K562 (cell line): ENCODE measurements at regions not wholly inside any gene's neighbourhood (a gene's known extent, or its start where the extent isn't known, plus 50 kb on each side); places are given as distances from the start of the nearest gene placed in this dataset.

Experiments used
- ATAC-seq: fragments of 200-7000 bp; cut with Tn5 transposase; 3 replicates; pipeline ENCODE4 v1.9.1; 2020; ENCODE audit warnings: moderate library complexity
- BruUV-seq: library from RNA; stranded (reverse); fragments of 400-500 nt; replicated peaks from 2 replicates; lab custom pipeline; 2021; lab: Mats Ljungman, UMichigan
- CTCF ChIA-PET: fragments of 300-600 bp; formaldehyde crosslinking; extraction: SDS; loops from one replicate; lab custom pipeline; 2021; ENCODE audit warnings: low intra/inter-chr PET ratio; lab: Yijun Ruan, JAX
- POLR2A ChIA-PET: fragments of 300-600, 350-650 bp; sonication (Branson Sonifier 250); formaldehyde crosslinking; extraction: SDS; loops from one replicate; lab custom pipeline; 2021; ENCODE audit warnings: antibody characterized with exemption, inconsistent platforms; lab: Yijun Ruan, JAX
- DNase-seq, 4 experiments: peaks; one replicate each; pipeline versions ENCODE4 v3.0.0 to v3.0.0-alpha.2; 2011 to 2018; ENCODE audit warnings: low spot score in 3 of 4, mixed read lengths in 3 of 4; ENCODE audit errors: extremely low read depth in 1 of 4
- FAIRE-seq: peaks from 2 replicates; lab custom pipeline; 2011; peaks lifted over from hg19 to GRCh38; lab: Jason Lieb, UNC
- H2AFZ ChIP-seq: 2 replicates; pipeline ENCODE4 v1.6.0; 2011; ENCODE audit warnings: low read depth, low read length, control low read depth, inconsistent platforms
- H3K27ac ChIP-seq: fragments of 200-600 bp; 3 replicates; pipeline ENCODE4 v1.8.0; 2011; ENCODE audit warnings: low read depth, mild to moderate bottlenecking, control low read depth, inconsistent platforms, low read length, moderate library complexity, mixed read lengths; ENCODE audit errors: extremely low read depth
- H3K27me3 ChIP-seq, 2 experiments: fragments of 300-600 bp in 1 of 2; 2 replicates in 1 of 2; 3 replicates in 1 of 2; pipeline versions ENCODE4 v1.6.0 to v1.8.0; 2011; ENCODE audit warnings: inconsistent platforms in 2 of 2, low read length in 2 of 2, mild to moderate bottlenecking in 1 of 2, mixed read lengths in 1 of 2, moderate library complexity in 1 of 2; ENCODE audit not compliant: control insufficient read depth in 2 of 2, insufficient read depth in 2 of 2
- H3K36me3 ChIP-seq: fragments of 300-600 bp; 3 replicates; pipeline ENCODE4 v1.8.0; 2011; ENCODE audit warnings: mild to moderate bottlenecking, low read length, inconsistent platforms; ENCODE audit not compliant: control insufficient read depth, insufficient read depth
- H3K4me1 ChIP-seq, 2 experiments: fragments of 200-600 bp in 1 of 2; replicated peaks in 1 of 2; 2 replicates in 1 of 2; 3 replicates in 1 of 2; pipeline versions ENCODE4 v1.5.1 to v1.8.0; 2011; ENCODE audit warnings: inconsistent platforms in 2 of 2, low read length in 2 of 2, mild to moderate bottlenecking in 1 of 2, mixed read lengths in 1 of 2, moderate library complexity in 1 of 2; ENCODE audit not compliant: control insufficient read depth in 2 of 2, insufficient read depth in 2 of 2
- H3K4me2 ChIP-seq: 2 replicates; pipeline ENCODE4 v1.6.1; 2011; ENCODE audit warnings: low read length, control low read depth, inconsistent platforms, mixed read lengths; ENCODE audit not compliant: insufficient read depth
- H3K4me3 ChIP-seq: fragments of 200-600 bp; sonication (generic), shearing (Covaris generic); 2 replicates; pipeline ENCODE4 v1.5.1; 2016; ENCODE audit warnings: control low read depth, inconsistent platforms
- H3K79me2 ChIP-seq: fragments of 200-600 bp; 3 replicates; pipeline ENCODE4 v1.8.0; 2011; ENCODE audit warnings: low read length, inconsistent platforms; ENCODE audit not compliant: control insufficient read depth, insufficient read depth
- H3K9ac ChIP-seq, 2 experiments: 2 replicates each; pipeline versions ENCODE4 v1.6.0 to v1.6.1; 2011; ENCODE audit warnings: low read depth in 2 of 2, low read length in 2 of 2, control low read depth in 1 of 2, inconsistent platforms in 1 of 2, mild to moderate bottlenecking in 1 of 2, mixed read lengths in 1 of 2; ENCODE audit not compliant: insufficient read depth in 1 of 2
- H3K9me1 ChIP-seq: one replicate; pipeline ENCODE4 v1.6.0; 2011; ENCODE audit warnings: inconsistent platforms, mild to moderate bottlenecking, low read length, moderate library complexity; ENCODE audit not compliant: control insufficient read depth, insufficient read depth
- H3K9me3 ChIP-seq: replicated peaks from 2 replicates; pipeline ENCODE4 v1.5.1; 2011; ENCODE audit warnings: low read depth, low read length, inconsistent platforms; ENCODE audit not compliant: control insufficient read depth, insufficient read depth
- H4K20me1 ChIP-seq: replicated peaks from 2 replicates; pipeline ENCODE4 v1.6.1; 2011; ENCODE audit warnings: low read length, inconsistent platforms, mixed read lengths; ENCODE audit not compliant: control insufficient read depth, insufficient read depth
- BRD9 ChIP-seq: fragments of 450-650 bp; IDR thresholded peaks from 2 replicates; pipeline ENCODE4 v1.6.1; 2018; ENCODE audit warnings: low read depth; ENCODE audit not compliant: partially characterized antibody
- KDM4B ChIP-seq, 2 experiments: fragments of 450-650 bp in 1 of 2; sonication (generic) in 1 of 2; IDR thresholded peaks; 2 replicates each; pipeline ENCODE4 v1.6.1; 2016 to 2017; ENCODE audit warnings: borderline replicate concordance in 2 of 2, antibody characterized with exemption in 1 of 2, low read depth in 1 of 2, mild to moderate bottlenecking in 1 of 2
- KLF6 ChIP-seq: fragments of 250-450 bp; sonication (Bioruptor Pico); IDR thresholded peaks from 2 replicates; pipeline ENCODE4 v1.4.0; 2020; ENCODE audit warnings: mild to moderate bottlenecking, moderate library complexity, borderline replicate concordance
- POLR2AphosphoS5 ChIP-seq: IDR thresholded peaks from 2 replicates; pipeline ENCODE4 v1.6.1; 2011; ENCODE audit warnings: mild to moderate bottlenecking, low read depth, low read length, moderate library complexity; ENCODE audit not compliant: control insufficient read depth, insufficient read depth
- POLR2H ChIP-seq: IDR thresholded peaks from 2 replicates; pipeline ENCODE4 v1.6.1; 2016; ENCODE audit warnings: missing genetic modification characterization, low read depth, mild to moderate bottlenecking, control low read depth, missing compliant biosample characterization, moderate library complexity
- PTRF ChIP-seq: fragments of 450-650 bp; IDR thresholded peaks from 2 replicates; pipeline ENCODE4 v1.6.1; 2016; ENCODE audit warnings: mild to moderate bottlenecking, missing genetic modification characterization, missing compliant biosample characterization
- STAG1 ChIP-seq: sonication (generic); formaldehyde crosslinking; IDR thresholded peaks from 2 replicates; pipeline ENCODE4 v1.5.0; 2020; ENCODE audit warnings: missing genetic modification reagents, borderline replicate concordance
- ZNF174 ChIP-seq: fragments of 250-450 bp; sonication (Bioruptor Pico); IDR thresholded peaks from 2 replicates; pipeline ENCODE4 v1.4.0; 2020; ENCODE audit warnings: mild to moderate bottlenecking
- ZZZ3 ChIP-seq: fragments of 450-650 bp; IDR thresholded peaks from 2 replicates; pipeline ENCODE4 v1.6.1; 2016; ENCODE audit warnings: antibody characterized with exemption, mild to moderate bottlenecking, moderate library complexity
- WGBS: fragments of 100-300 bp; shearing (Covaris generic); methylation state at CpG from one replicate; pipeline ENCODE4 v1.1.6; 2016; ENCODE audit warnings: low coverage, mixed read lengths; ENCODE audit not compliant: insufficient coverage; ENCODE audit errors: missing lambda C conversion rate; 5-methylcytosine and 5-hydroxymethylcytosine counted together
- in situ Hi-C: fragments of 300-500 bp; cut with MboI; formaldehyde crosslinking; loops from 4 replicates; pipeline ENCODE4 v1.15.0; 2018; ENCODE audit warnings: inconsistent platforms, mixed read lengths
- intact Hi-C: fragments of 100-400 bp; cut with micrococcal nuclease; formaldehyde crosslinking; loops from 2 replicates; pipeline ENCODE4 v1.14.2; 2022
- TF ChIP-seq, protein P1 (sequence below): fragments of 150-350 bp; conservative IDR thresholded peaks from 2 replicates; pipeline ENCODE4 v1.6.1; 2014; ENCODE audit warnings: low read length

DNA sequence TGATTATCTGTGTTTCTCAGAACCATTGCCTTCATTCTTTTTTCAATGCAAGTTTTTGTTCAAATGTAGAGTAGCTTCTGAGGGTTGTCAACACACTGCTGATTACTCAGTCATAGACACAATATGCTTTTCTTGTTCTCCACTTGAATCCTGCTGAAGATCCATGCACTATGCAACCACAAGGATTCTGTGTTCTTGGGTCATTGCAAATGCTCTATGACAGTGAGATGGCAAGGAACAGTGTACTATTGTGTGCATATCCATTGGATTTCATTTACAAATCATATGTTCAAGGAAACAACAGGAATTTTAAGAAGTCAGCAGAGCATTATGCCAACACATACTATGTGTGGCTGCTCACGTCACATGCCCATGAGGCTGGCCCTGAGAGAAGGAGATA is 1590.2 kb downstream of the EFNA5 start:
- WGBS: 0% methylated on average over 1 of the region's 1 CpG
- no peaks in the 10 kb centered on the region for H4K20me1 ChIP-seq
- TF ChIP-seq STAG1 (CRISPR knock-in tag): no peak
- TF ChIP-seq POLR2AphosphoS5: no peak
- TF ChIP-seq KLF6 (CRISPR knock-in tag): no peak
- TF ChIP-seq PTRF (tag): no peak
- TF ChIP-seq ZZZ3: no peak
- TF ChIP-seq, protein P1, sequence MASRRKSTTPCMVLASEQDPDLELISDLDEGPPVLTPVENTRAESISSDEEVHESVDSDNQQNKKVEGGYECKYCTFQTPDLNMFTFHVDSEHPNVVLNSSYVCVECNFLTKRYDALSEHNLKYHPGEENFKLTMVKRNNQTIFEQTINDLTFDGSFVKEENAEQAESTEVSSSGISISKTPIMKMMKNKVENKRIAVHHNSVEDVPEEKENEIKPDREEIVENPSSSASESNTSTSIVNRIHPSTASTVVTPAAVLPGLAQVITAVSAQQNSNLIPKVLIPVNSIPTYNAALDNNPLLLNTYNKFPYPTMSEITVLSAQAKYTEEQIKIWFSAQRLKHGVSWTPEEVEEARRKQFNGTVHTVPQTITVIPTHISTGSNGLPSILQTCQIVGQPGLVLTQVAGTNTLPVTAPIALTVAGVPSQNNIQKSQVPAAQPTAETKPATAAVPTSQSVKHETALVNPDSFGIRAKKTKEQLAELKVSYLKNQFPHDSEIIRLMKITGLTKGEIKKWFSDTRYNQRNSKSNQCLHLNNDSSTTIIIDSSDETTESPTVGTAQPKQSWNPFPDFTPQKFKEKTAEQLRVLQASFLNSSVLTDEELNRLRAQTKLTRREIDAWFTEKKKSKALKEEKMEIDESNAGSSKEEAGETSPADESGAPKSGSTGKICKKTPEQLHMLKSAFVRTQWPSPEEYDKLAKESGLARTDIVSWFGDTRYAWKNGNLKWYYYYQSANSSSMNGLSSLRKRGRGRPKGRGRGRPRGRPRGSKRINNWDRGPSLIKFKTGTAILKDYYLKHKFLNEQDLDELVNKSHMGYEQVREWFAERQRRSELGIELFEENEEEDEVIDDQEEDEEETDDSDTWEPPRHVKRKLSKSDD: no peak
- TF ChIP-seq KDM4B (IDR thresholded peaks at IDR 0.05; ENCODE audit: borderline replicate concordance in 2 of 2, low read depth in 1 of 2): no peak
- TF ChIP-seq POLR2H (tag): no peak
- TF ChIP-seq ZNF174 (CRISPR knock-in tag): no peak
- TF ChIP-seq BRD9: no peak
- POLR2A ChIA-PET: no interaction called here
- no peaks in the 10 kb centered on the region for H3K79me2 ChIP-seq
- H2AFZ ChIP-seq: no peak overlapping the region
- no peak overlapping the region for H3K9ac ChIP-seq
- DNase-seq (no peak), FAIRE-seq (no peak), ATAC-seq (no peak)
- H3K36me3 ChIP-seq: no peaks in the 10 kb centered on the region
- no peaks in the 10 kb centered on the region for H3K4me1 ChIP-seq
- H3K27me3 ChIP-seq: no peaks in the 10 kb centered on the region
- intact Hi-C loops (no loop called here), in situ Hi-C loops (no loop called here)
- H3K4me3 ChIP-seq: no peak overlapping the region
- CTCF ChIA-PET: no interaction called here
- no peak overlapping the region for H3K4me2 ChIP-seq
- no TSS peak for BruUV-seq
- no peak overlapping the region for H3K27ac ChIP-seq
- H3K9me3 ChIP-seq: no peaks in the 10 kb centered on the region
- no peaks in the 10 kb centered on the region for H3K9me1 ChIP-seq
